ENCODE measurements at regions not wholly inside any gene's neighbourhood (a gene's known extent, or its start where the extent isn't known, plus 50 kb on each side); places are given as distances from the start of the nearest gene placed in this dataset.

DNA sequence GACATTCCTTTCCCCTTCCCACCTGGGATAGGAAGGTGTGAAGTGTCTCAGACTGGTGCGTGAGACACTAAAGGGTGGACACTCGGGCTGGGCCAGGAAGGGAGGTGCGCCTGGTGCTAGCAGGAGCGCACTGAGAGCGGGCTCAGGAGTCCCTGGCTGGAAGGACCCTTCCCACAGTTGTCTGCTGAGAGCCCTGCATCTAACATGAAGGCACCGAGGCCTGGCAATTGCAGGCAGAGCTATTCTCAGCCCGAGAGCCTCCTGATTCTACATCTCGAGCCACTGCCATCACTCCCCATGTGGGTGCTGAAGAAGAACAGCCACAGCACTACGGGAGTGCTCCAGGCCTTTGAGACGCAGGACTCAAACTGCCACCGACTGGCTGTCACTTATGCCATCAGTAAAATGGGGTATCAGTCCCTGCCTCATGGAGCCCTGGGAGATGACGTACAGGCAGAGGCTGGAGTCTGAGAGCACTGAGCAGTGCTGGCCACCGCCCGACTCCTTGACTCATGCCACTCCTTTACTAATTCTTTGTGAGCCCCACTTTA is 159.4 kb downstream of the KLF13 start:
- Histone ChIP-seq H3K27ac (no peak overlapping the region), H3K36me3 (no peaks in the 10 kb centered on the region), H3K27me3 (peaks cover 25% of the 10 kb centered on the region), H3K4me3 (no peak overlapping the region), H3K9me3 (no peaks in the 10 kb centered on the region), H3K4me1 (peaks cover 12 to 32% (median 22%) of the 10 kb centered on the region in 4 donors)
- no peak for DNase-seq
- no peak for TF ChIP-seq POLR2A (IDR thresholded peaks at IDR 0.05)
- TF ChIP-seq, protein P1, sequence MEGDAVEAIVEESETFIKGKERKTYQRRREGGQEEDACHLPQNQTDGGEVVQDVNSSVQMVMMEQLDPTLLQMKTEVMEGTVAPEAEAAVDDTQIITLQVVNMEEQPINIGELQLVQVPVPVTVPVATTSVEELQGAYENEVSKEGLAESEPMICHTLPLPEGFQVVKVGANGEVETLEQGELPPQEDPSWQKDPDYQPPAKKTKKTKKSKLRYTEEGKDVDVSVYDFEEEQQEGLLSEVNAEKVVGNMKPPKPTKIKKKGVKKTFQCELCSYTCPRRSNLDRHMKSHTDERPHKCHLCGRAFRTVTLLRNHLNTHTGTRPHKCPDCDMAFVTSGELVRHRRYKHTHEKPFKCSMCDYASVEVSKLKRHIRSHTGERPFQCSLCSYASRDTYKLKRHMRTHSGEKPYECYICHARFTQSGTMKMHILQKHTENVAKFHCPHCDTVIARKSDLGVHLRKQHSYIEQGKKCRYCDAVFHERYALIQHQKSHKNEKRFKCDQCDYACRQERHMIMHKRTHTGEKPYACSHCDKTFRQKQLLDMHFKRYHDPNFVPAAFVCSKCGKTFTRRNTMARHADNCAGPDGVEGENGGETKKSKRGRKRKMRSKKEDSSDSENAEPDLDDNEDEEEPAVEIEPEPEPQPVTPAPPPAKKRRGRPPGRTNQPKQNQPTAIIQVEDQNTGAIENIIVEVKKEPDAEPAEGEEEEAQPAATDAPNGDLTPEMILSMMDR (IDR thresholded peaks at IDR 0.05): no peak
- TF ChIP-seq POLR2AphosphoS5 (IDR thresholded peaks at IDR 0.05): no peak
- TF ChIP-seq EP300 (IDR thresholded peaks at IDR 0.05; ENCODE audit: low read depth): no peak
- in situ Hi-C loops (cut with MboI; ENCODE audit: low pct_ligation_motif_present in 1 of 4, low pct_unique_long_range_greater_than_20kb in 1 of 4, low sequenced_read_pairs in 3 of 4) (loop anchor here in 2 of 4 donors (5.0 to 10.0 kb wide), 2 partner anchors 151 to 274 kb away; no protein-coding TSS in a partner anchor), intact Hi-C loops (cut with DNase I; ENCODE audit: low total_unique reads) (loop anchor here (5.0 kb wide), 1 partner anchor 269 kb away; no protein-coding TSS in a partner anchor)
- 84 to 96% methylated on average over 4 to 13 of the region's 14 CpGs for WGBS, 2 donors (ENCODE audit: low coverage in 1 of 2)

DNA sequence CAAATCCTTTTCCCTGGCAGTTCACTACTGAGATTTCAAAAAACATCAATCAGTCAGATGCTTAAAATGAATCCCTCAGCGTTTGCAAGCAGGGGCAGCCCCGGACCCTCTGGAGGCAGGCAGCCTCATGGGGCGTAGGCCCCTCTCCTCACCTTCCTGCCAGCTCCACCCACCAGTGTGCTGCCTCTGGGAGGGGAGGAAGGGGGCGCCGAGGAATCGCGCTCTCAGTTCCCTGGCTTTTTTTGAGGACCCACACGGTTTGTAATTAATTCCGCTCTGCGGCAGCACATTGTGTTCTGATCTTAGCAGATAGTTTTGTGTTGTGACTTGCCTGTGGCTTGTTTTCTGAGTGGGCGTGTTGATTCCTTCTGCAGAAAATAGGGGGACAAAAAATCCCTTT is 159.9 kb downstream of the KLF13 start:
- peaks cover 12 to 32% (median 22%) of the 10 kb centered on the region in 4 donors for H3K4me1 ChIP-seq

DNA sequence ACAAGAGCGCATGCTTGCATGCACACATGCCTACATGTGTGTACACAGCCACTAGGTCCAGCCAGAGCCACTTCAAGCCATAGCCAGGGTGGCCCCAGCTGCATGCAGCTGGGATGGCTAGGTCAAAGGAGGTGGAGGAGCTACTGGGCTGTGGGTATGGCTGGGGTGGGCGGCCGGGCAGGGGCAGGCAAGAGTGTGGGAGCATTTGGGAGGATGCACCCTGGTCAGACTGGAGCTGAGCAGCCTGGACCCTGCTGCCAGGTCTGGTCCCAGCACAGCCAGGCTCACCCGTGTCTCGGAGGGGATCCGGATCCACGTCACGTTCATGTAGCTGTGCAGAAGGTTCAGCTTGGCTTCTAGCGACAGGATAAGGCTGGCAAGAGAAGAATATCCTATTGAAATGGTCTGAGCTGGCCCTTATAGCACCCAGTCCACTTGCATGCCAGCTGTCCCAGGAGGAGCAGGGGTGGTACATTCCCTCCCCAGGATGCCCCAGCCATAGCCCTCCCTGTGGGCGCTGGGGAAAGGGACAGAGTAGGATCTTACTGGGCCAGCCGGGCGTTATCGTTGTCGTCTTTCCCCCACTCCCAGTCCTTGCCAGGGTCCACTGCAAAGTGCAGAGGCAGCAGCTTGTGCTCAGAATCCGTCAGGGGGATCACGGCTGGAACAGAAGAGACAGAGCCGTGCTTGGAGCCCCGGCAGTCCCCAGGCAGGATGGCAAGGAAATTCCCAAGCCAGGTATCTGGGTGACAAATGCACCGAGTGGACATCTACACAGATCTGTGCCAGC is 160.5 kb downstream of the KLF13 start:
- intact Hi-C loops (cut with DNase I; ENCODE audit: low total_unique reads): loop anchor here (5.0 kb wide), 1 partner anchor 270 kb away; no protein-coding TSS in a partner anchor
- in situ Hi-C loops (cut with MboI; ENCODE audit: low pct_ligation_motif_present in 1 of 4, low pct_unique_long_range_greater_than_20kb in 1 of 4, low sequenced_read_pairs in 3 of 4): loop anchor here in 2 of 4 donors (5.0 to 10.0 kb wide), 2 partner anchors 152 to 275 kb away; no protein-coding TSS in a partner anchor
- no peak for TF ChIP-seq POLR2AphosphoS5 (IDR thresholded peaks at IDR 0.05)
- no peak for TF ChIP-seq POLR2A (IDR thresholded peaks at IDR 0.05)
- TF ChIP-seq, protein P1 (IDR thresholded peaks at IDR 0.05): no peak
- TF ChIP-seq EP300 (IDR thresholded peaks at IDR 0.05; ENCODE audit: low read depth): no peak
- Histone ChIP-seq H3K27me3 (peaks cover 18% of the 10 kb centered on the region), H3K4me3 (no peak overlapping the region), H3K9me3 (peaks cover 3 to 6% of the 10 kb centered on the region in 2 donors), H3K36me3 (no peaks in the 10 kb centered on the region), H3K4me1 (peaks cover 12 to 32% (median 22%) of the 10 kb centered on the region in 4 donors), H3K27ac (no peak overlapping the region)
- no peak for DNase-seq
- 90% methylated on average over 19 of the region's 19 CpGs; no CpG with 5 or more reads in 1 of the 2 donors for WGBS, 2 donors (ENCODE audit: low coverage in 1 of 2)

More for the DNA sequence above, 159.9 kb downstream of the KLF13 start:
- in situ Hi-C loops (cut with MboI; ENCODE audit: low pct_ligation_motif_present in 1 of 4, low pct_unique_long_range_greater_than_20kb in 1 of 4, low sequenced_read_pairs in 3 of 4): loop anchor here in 2 of 4 donors (5.0 to 10.0 kb wide), 2 partner anchors 152 to 274 kb away; no protein-coding TSS in a partner anchor
- H3K27ac ChIP-seq: no peak overlapping the region
- peaks cover 24% of the 10 kb centered on the region for H3K27me3 ChIP-seq
- peaks cover 0 to 3% of the 10 kb centered on the region in 2 donors for H3K9me3 ChIP-seq
- intact Hi-C loops (cut with DNase I; ENCODE audit: low total_unique reads): loop anchor here (5.0 kb wide), 1 partner anchor 269 kb away; no protein-coding TSS in a partner anchor
- 79 to 80% methylated on average over 2 to 11 of the region's 11 CpGs for WGBS, 2 donors (ENCODE audit: low coverage in 1 of 2)
- TF ChIP-seq, protein P1 (IDR thresholded peaks at IDR 0.05): no peak
- no peak overlapping the region for H3K4me3 ChIP-seq
- no peak for DNase-seq
- H3K36me3 ChIP-seq: no peaks in the 10 kb centered on the region

DNA sequence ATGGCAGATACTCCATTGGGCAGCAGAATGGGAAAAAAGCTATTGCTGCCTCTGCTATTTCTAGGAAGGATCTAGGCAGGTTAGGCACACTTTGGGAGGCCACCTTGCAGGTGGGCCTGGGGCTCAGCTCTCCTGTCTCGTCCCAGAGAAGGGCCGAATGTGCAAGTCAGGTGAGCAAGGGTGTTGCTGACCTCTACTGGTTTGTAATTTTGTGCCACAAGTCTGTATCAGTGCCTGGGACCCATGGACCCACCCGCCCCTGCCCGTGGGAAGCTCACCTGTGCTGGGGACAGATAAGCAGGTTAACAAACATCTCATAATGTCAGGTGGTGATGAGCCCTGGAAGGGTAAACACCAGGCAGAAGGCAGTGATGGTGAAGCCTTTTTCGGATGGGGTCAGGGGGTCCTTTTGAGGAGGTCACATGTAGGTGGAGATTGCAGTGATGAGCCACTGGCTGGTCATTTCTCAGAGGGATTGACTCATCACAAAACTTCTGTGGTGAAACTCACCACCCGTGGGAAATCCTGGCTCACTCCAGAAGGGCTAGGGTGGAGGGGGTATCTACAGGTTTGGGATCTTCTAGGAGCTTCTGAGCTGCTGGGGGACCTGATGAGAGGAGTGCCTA is 161.3 kb downstream of the KLF13 start:
- Histone ChIP-seq H3K27ac (peak overlapping the region; percentile 40 to 67 (median 64)), H3K4me1 (peaks cover 12 to 29% (median 22%) of the 10 kb centered on the region in 4 donors), H3K4me3 (no peak overlapping the region), H3K9me3 (peaks cover 3 to 6% of the 10 kb centered on the region in 2 donors), H3K36me3 (no peaks in the 10 kb centered on the region), H3K27me3 (peaks cover 10% of the 10 kb centered on the region)
- intact Hi-C loops (cut with DNase I; ENCODE audit: low total_unique reads): loop anchor here (5.0 kb wide), 1 partner anchor 271 kb away; no protein-coding TSS in a partner anchor
- in situ Hi-C loops (cut with MboI; ENCODE audit: low pct_ligation_motif_present in 1 of 4, low pct_unique_long_range_greater_than_20kb in 1 of 4, low sequenced_read_pairs in 3 of 4): loop anchor here in 2 of 4 donors (5.0 to 10.0 kb wide), 2 partner anchors 153 to 276 kb away; no protein-coding TSS in a partner anchor
- no peak for DNase-seq
- TF ChIP-seq, protein P1 (IDR thresholded peaks at IDR 0.05): no peak
- TF ChIP-seq POLR2A (IDR thresholded peaks at IDR 0.05) (no peak), EP300 (IDR thresholded peaks at IDR 0.05; ENCODE audit: low read depth) (no peak), POLR2AphosphoS5 (IDR thresholded peaks at IDR 0.05) (no peak)
- WGBS, 2 donors (ENCODE audit: low coverage in 1 of 2): 20 to 67% methylated on average over 2 to 6 of the region's 6 CpGs

Measured in transverse colon (tissue), 4 donors.